KMS-11 (cell line): ENCODE measurements at regions not wholly inside any gene's neighbourhood (a gene's known extent, or its start where the extent isn't known, plus 50 kb on each side); places are given as distances from the start of the nearest gene placed in this dataset.

Source experiments
- H2AFZ ChIP-seq: fragments of 200-600 bp; sonication (generic); 2 replicates; pipeline ENCODE4 v1.6.1; 2016; ENCODE audit warnings: antibody characterized with exemption, mixed run types, low read depth
- H3K27ac ChIP-seq: fragments of 200-600 bp; sonication (generic); 2 replicates; pipeline ENCODE4 v1.6.1; 2016; ENCODE audit warnings: mild to moderate bottlenecking, mixed run types
- H3K27me3 ChIP-seq: fragments of 200-600 bp; sonication (generic); 2 replicates; pipeline ENCODE4 v1.6.1; 2017; ENCODE audit warnings: mild to moderate bottlenecking, low read depth, mixed run types, moderate library complexity; ENCODE audit not compliant: insufficient read depth
- H3K36me3 ChIP-seq: fragments of 200-600 bp; sonication (generic); 2 replicates; pipeline ENCODE4 v1.6.1; 2017; ENCODE audit warnings: mild to moderate bottlenecking, mixed run types; ENCODE audit not compliant: insufficient read depth
- H3K4me1 ChIP-seq: fragments of 200-600 bp; sonication (generic); 2 replicates; pipeline ENCODE4 v1.6.1; 2016; ENCODE audit warnings: mild to moderate bottlenecking, low read depth, mixed run types; ENCODE audit not compliant: poor library complexity, severe bottlenecking
- H3K4me2 ChIP-seq: fragments of 200-600 bp; sonication (generic); 2 replicates; pipeline ENCODE4 v1.7.0; 2016; ENCODE audit warnings: mild to moderate bottlenecking, mixed run types
- H3K4me3 ChIP-seq: fragments of 200-600 bp; sonication (generic); IDR thresholded peaks from 2 replicates; pipeline ENCODE4 v1.6.1; 2017; ENCODE audit warnings: low read depth, low read length, mixed read lengths; ENCODE audit not compliant: insufficient read depth
- H3K79me2 ChIP-seq: fragments of 200-600 bp; sonication (generic); 2 replicates; pipeline ENCODE4 v1.6.1; 2016; ENCODE audit warnings: low read depth, mixed run types; ENCODE audit not compliant: insufficient read depth
- H3K9ac ChIP-seq: fragments of 200-600 bp; sonication (generic); 2 replicates; pipeline ENCODE4 v1.6.1; 2016; ENCODE audit warnings: mild to moderate bottlenecking, mixed run types
- H4K20me1 ChIP-seq: fragments of 200-600 bp; sonication (generic); 2 replicates; pipeline ENCODE4 v1.6.1; 2016; ENCODE audit warnings: mild to moderate bottlenecking, mixed run types; ENCODE audit not compliant: insufficient read depth
- TF ChIP-seq, protein P1 (sequence below): fragments of 200-600 bp; sonication (generic); conservative IDR thresholded peaks from 2 replicates; pipeline ENCODE4 v1.6.1; 2017; ENCODE audit warnings: low read depth, mild to moderate bottlenecking, antibody characterized with exemption, low read length, moderate library complexity, mixed read lengths

DNA sequence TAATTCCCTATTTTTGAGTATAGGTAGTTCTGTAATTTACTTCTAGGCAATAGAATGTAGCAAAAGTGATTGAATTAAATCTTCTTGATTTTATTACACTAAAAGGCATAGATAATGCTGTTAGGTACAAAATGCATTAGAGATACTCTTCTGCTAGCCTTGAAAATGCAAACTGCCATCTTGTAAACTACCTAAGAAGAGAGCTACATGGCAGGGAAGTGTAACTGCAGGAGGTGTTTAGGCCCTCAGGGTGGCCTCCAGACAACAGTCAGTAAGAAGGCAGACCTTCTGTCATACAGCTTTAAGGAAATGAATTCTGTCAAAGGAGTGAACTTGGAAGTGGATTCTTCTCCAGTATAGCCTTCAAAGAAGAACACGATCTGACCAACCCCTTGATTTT is 1396.8 kb upstream of the SLC39A10 start:
- H3K4me1 ChIP-seq, result no peaks in the 10 kb centered on the region
- H4K20me1 ChIP-seq, result no peaks in the 10 kb centered on the region
- TF ChIP-seq, protein P1, sequence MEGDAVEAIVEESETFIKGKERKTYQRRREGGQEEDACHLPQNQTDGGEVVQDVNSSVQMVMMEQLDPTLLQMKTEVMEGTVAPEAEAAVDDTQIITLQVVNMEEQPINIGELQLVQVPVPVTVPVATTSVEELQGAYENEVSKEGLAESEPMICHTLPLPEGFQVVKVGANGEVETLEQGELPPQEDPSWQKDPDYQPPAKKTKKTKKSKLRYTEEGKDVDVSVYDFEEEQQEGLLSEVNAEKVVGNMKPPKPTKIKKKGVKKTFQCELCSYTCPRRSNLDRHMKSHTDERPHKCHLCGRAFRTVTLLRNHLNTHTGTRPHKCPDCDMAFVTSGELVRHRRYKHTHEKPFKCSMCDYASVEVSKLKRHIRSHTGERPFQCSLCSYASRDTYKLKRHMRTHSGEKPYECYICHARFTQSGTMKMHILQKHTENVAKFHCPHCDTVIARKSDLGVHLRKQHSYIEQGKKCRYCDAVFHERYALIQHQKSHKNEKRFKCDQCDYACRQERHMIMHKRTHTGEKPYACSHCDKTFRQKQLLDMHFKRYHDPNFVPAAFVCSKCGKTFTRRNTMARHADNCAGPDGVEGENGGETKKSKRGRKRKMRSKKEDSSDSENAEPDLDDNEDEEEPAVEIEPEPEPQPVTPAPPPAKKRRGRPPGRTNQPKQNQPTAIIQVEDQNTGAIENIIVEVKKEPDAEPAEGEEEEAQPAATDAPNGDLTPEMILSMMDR, result no peak
- no peaks in the 10 kb centered on the region for H3K27me3 ChIP-seq
- no peak overlapping the region for H3K9ac ChIP-seq
- no peak overlapping the region for H3K27ac ChIP-seq
- no peaks in the 10 kb centered on the region for H3K79me2 ChIP-seq
- no peak overlapping the region for H3K4me3 ChIP-seq
- no peaks in the 10 kb centered on the region for H3K36me3 ChIP-seq
- H2AFZ ChIP-seq, result no peak overlapping the region
- H3K4me2 ChIP-seq, result no peak overlapping the region

DNA sequence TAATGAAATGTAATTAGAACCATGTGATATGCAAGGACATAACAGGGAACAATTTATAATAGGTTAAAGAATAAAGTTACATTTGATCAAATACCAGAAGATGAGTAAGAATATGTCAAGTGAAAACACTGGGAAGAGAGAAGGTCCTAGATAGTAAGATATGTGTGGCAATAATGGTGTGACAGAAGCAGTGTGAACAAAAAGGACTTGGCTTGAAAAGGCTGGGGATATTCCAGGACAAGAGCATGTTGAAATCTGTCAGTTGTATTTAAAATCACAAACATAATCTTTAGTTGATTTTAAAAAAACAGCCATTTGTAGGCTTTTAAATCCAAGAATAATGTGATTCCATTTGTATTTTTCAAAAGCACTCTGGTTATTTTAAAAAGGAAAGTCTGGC is 1399.9 kb upstream of the SLC39A10 start:
- H3K79me2 ChIP-seq, result no peaks in the 10 kb centered on the region
- TF ChIP-seq, protein P1, result no peak
- H2AFZ ChIP-seq, result no peak overlapping the region
- H3K27me3 ChIP-seq, result no peaks in the 10 kb centered on the region
- no peak overlapping the region for H3K4me3 ChIP-seq
- no peaks in the 10 kb centered on the region for H4K20me1 ChIP-seq
- H3K9ac ChIP-seq, result no peak overlapping the region
- no peak overlapping the region for H3K4me2 ChIP-seq
- H3K4me1 ChIP-seq, result no peaks in the 10 kb centered on the region
- H3K36me3 ChIP-seq, result no peaks in the 10 kb centered on the region
- H3K27ac ChIP-seq, result no peak overlapping the region

DNA sequence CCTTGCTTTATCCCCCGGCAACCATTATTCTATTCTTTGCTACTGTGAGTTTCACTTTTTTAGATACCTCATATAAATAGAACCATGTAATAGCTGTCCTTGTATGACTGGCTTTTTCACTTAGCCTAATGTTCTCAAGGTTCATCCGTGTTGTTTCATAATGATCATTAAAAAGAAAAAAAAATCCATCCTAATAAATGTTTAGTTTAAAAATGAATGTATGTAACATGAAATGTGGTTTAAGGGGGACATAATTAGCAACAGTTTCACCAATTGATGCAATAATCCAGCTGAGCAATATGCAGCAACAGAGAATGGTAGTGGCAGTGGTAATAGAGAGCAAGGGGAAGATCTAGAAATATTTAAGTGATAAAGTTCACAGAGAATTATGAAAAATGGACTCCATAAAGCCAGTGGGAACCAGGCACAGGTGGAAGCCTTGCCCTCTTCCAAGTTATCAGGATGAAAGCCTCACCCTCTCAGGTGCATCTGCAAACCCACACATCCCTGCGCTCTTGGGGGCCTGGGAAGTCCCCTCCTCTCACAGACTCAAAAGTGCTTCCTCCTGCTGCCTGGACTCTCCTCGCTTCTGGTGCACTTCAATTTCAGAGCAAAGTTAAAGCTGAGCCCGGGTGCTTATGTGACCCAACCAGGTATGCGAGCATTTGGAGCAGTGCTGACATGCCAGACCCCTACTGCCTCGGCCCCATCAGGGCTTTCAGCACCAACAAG is 1403.3 kb upstream of the SLC39A10 start:
- Histone ChIP-seq H3K4me2 (no peak overlapping the region), H3K4me3 (no peak overlapping the region), H2AFZ (no peak overlapping the region), H3K27me3 (no peaks in the 10 kb centered on the region), H3K4me1 (no peaks in the 10 kb centered on the region), H3K36me3 (no peaks in the 10 kb centered on the region), H3K27ac (no peak overlapping the region), H4K20me1 (no peaks in the 10 kb centered on the region), H3K9ac (no peak overlapping the region), H3K79me2 (no peaks in the 10 kb centered on the region)
- TF ChIP-seq, protein P1, result no peak

DNA sequence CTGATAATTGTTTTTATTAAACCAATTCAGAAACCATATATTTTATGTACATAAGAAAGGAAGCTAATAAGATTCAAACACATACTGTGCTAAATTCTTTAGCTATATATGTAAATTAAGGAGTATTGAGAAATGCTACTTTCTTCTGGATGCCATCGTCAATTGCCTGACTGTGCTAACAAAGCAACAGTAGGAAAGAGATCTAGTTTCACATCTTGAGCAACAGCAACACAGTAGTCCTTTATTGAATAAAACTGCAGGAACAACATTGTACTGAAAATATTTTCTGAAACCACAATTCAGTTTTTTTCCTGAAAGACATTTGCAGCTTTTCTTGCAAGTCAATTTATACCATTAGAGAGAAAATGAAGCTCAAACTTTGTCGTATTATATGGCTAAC is 1404.9 kb upstream of the SLC39A10 start:
- Histone ChIP-seq H3K27me3 (no peaks in the 10 kb centered on the region), H4K20me1 (no peaks in the 10 kb centered on the region), H3K4me2 (no peak overlapping the region), H3K9ac (no peak overlapping the region), H3K4me3 (no peak overlapping the region), H3K36me3 (no peaks in the 10 kb centered on the region), H2AFZ (no peak overlapping the region), H3K27ac (no peak overlapping the region), H3K4me1 (no peaks in the 10 kb centered on the region), H3K79me2 (no peaks in the 10 kb centered on the region)
- TF ChIP-seq, protein P1, result no peak
